ENCODE measurements at regions not wholly inside any gene's neighbourhood (a gene's known extent, or its start where the extent isn't known, plus 50 kb on each side); places are given as distances from the start of the nearest gene placed in this dataset.
"Not testable (repeated sequence)": the region's sequence is repeated elsewhere in the genome, so short reads cannot be mapped to it uniquely, and the experiment has no call there.

DNA sequence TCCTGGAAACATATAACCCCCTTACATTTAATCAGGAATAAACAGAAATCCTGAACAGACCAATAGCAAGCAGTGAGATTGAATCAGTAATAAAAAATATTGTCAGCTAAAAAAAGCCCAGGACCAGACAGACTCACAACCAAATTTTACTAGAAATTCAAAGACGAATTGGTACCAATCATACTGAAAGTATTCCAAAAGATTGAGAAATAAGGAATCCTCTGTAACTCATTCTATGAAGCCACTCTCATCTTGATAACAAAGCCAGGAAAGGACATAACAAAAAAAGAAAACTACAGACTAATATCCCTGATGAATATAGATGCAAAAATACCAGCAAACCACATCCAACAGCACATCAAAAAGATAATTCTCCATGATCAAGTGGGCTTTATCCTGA, 714.0 kb downstream of the SEMA5A start:
- no peak for ATAC-seq (ENCODE audit: poor library complexity)
- Histone ChIP-seq H3K4me1 (ENCODE audit: insufficient read depth, low read length) (no peaks in the 10 kb centered on the region), H3K9me3 (ENCODE audit: control insufficient read depth in 1 of 2, insufficient read depth in 1 of 2, low read length in 2 of 2) (peaks cover 0 to 3% of the 10 kb centered on the region in 2 experiments), H3K4me3 (ENCODE audit: low read length) (no peak overlapping the region), H3K36me3 (ENCODE audit: insufficient read depth, low read length) (no peaks in the 10 kb centered on the region), H3K27me3 (ENCODE audit: control insufficient read depth in 1 of 2, insufficient read depth in 2 of 2, low read length in 2 of 2) (no peaks in the 10 kb centered on the region), H3K27ac (ENCODE audit: low read depth in 1 of 2, low read length in 2 of 2) (no peak overlapping the region)
- no peak for TF ChIP-seq CTCF (IDR thresholded peaks at IDR 0.05)
- H3K4me1 Mint-ChIP-seq (ENCODE audit: low read depth) = no peaks in the 10 kb centered on the region
- no peaks in the 10 kb centered on the region for H3K27me3 Mint-ChIP-seq
- CTCF ChIA-PET = no interaction called here
- intact Hi-C loops (cut with DNase I, micrococcal nuclease) = no loop called here
- H3K4me3 Mint-ChIP-seq = no peak overlapping the region
- no peak for DNase-seq
- no peaks in the 10 kb centered on the region for H3K36me3 Mint-ChIP-seq (ENCODE audit: low read depth)
- POLR2A ChIA-PET = no interaction called here
- no peaks in the 10 kb centered on the region for H3K9me3 Mint-ChIP-seq
- no peak overlapping the region for H3K27ac Mint-ChIP-seq

- Histone ChIP-seq H3K27me3 (ENCODE audit: control insufficient read depth in 1 of 2, insufficient read depth in 2 of 2, low read length in 2 of 2) (no peaks in the 10 kb centered on the region), H3K4me3 (ENCODE audit: low read length) (no peak overlapping the region), H3K9me3 (ENCODE audit: control insufficient read depth in 1 of 2, insufficient read depth in 1 of 2, low read length in 2 of 2) (peaks cover 0 to 33% of the 10 kb centered on the region in 2 experiments), H3K4me1 (ENCODE audit: insufficient read depth, low read length) (no peaks in the 10 kb centered on the region), H3K36me3 (ENCODE audit: insufficient read depth, low read length) (no peaks in the 10 kb centered on the region), H3K27ac (ENCODE audit: low read depth in 1 of 2, low read length in 2 of 2) (no peak overlapping the region)
- intact Hi-C loops (cut with DNase I, micrococcal nuclease) = no loop called here
- H3K4me1 Mint-ChIP-seq (ENCODE audit: low read depth) = no peaks in the 10 kb centered on the region
- ATAC-seq (ENCODE audit: poor library complexity) (no peak), DNase-seq (no peak)
- H3K27me3 Mint-ChIP-seq = no peaks in the 10 kb centered on the region
- TF ChIP-seq CTCF (IDR thresholded peaks at IDR 0.05) = no peak
- no peaks in the 10 kb centered on the region for H3K36me3 Mint-ChIP-seq (ENCODE audit: low read depth)
- ChIA-PET POLR2A (no interaction called here), CTCF (no interaction called here)
- no peak overlapping the region for H3K27ac Mint-ChIP-seq
- H3K4me3 Mint-ChIP-seq = no peak overlapping the region
- peaks cover 9% of the 10 kb centered on the region for H3K9me3 Mint-ChIP-seq
These were observed 706.4 kb downstream of the SEMA5A start for GRCh38 chr5:8839361-8840055.

GRCh38 chr5:8840237-8840636, 705.6 kb downstream of the SEMA5A start:
- Histone ChIP-seq H3K36me3 (ENCODE audit: insufficient read depth, low read length) (no peaks in the 10 kb centered on the region), H3K4me1 (ENCODE audit: insufficient read depth, low read length) (no peaks in the 10 kb centered on the region), H3K4me3 (ENCODE audit: low read length) (no peak overlapping the region), H3K27ac (ENCODE audit: low read depth in 1 of 2, low read length in 2 of 2) (no peak overlapping the region), H3K9me3 (ENCODE audit: control insufficient read depth in 1 of 2, insufficient read depth in 1 of 2, low read length in 2 of 2) (peaks cover 0 to 36% of the 10 kb centered on the region in 2 experiments), H3K27me3 (ENCODE audit: control insufficient read depth in 1 of 2, insufficient read depth in 2 of 2, low read length in 2 of 2) (no peaks in the 10 kb centered on the region)
- no peaks in the 10 kb centered on the region for H3K27me3 Mint-ChIP-seq
- no peak for TF ChIP-seq CTCF (IDR thresholded peaks at IDR 0.05)
- H3K4me3 Mint-ChIP-seq = no peak overlapping the region
- H3K36me3 Mint-ChIP-seq (ENCODE audit: low read depth) = no peaks in the 10 kb centered on the region
- CTCF ChIA-PET = no interaction called here
- intact Hi-C loops (cut with DNase I, micrococcal nuclease) = no loop called here
- H3K27ac Mint-ChIP-seq = no peak overlapping the region
- POLR2A ChIA-PET = no interaction called here
- no peaks in the 10 kb centered on the region for H3K4me1 Mint-ChIP-seq (ENCODE audit: low read depth)
- DNase-seq = no peak
- H3K9me3 Mint-ChIP-seq = peaks cover 9% of the 10 kb centered on the region
- ATAC-seq (ENCODE audit: poor library complexity) = no peak

DNA sequence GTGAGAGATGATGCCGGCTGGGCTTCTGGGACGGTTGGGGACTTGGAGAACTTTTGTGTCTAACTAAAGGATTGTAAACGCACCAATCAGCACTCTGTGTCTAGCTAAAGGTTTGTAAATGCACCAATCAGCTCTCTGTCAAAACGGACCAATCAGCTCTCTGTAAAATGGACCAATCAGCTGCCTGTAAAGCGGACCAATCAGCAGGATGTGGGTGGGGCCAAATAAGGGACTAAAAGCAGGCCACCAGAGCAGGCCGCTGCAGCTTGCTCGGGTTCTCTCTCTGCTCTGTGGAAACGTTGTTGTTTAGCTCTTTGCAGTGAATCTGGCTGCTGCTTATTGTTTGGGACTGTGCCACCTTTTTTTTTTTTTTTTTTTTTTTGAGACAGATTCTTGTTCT, 705.1 kb downstream of the SEMA5A start:
- intact Hi-C loops (cut with DNase I, micrococcal nuclease); CTCF ChIA-PET; H3K27ac ChIP-seq (ENCODE audit: low read depth in 1 of 2, low read length in 2 of 2); H3K4me3 ChIP-seq (ENCODE audit: low read length); H3K4me1 Mint-ChIP-seq (ENCODE audit: low read depth); DNase-seq; H3K9me3 Mint-ChIP-seq; POLR2A ChIA-PET; H3K27me3 ChIP-seq (ENCODE audit: control insufficient read depth in 1 of 2, insufficient read depth in 2 of 2, low read length in 2 of 2); H3K4me1 ChIP-seq (ENCODE audit: insufficient read depth, low read length); H3K27me3 Mint-ChIP-seq; H3K4me3 Mint-ChIP-seq; H3K36me3 ChIP-seq (ENCODE audit: insufficient read depth, low read length); H3K27ac Mint-ChIP-seq; ATAC-seq (ENCODE audit: poor library complexity); H3K36me3 Mint-ChIP-seq (ENCODE audit: low read depth): not testable (repeated sequence)
- H3K9me3 ChIP-seq (ENCODE audit: control insufficient read depth in 1 of 2, insufficient read depth in 1 of 2, low read length in 2 of 2) = peaks cover 0 to 35% of the 10 kb centered on the region in 2 experiments
